ENCODE measurements at regions not wholly inside any gene's neighbourhood (a gene's known extent, or its start where the extent isn't known, plus 50 kb on each side); places are given as distances from the start of the nearest gene placed in this dataset.

GRCh38 chr20:57075603-57076002 is 190.8 kb downstream of the BMP7 start:
- Mint-ChIP-seq H3K9me3 (peaks cover 12 to 21% (median 20%) of the 10 kb centered on the region in 5 donors), H3K27ac (no peak overlapping the region), H3K4me3 (no peak overlapping the region), H3K36me3 (no peaks in the 10 kb centered on the region), H3K4me1 (peaks cover 0 to 10% (median 8%) of the 10 kb centered on the region in 3 donors), H3K27me3 (peaks cover 9 to 17% of the 10 kb centered on the region in 2 donors)
- Histone ChIP-seq H3K36me3 (ENCODE audit: insufficient read depth, low read length) (no peaks in the 10 kb centered on the region), H3K4me1 (ENCODE audit: insufficient read depth, low read length) (no peaks in the 10 kb centered on the region), H3K9me3 (ENCODE audit: low read length) (no peaks in the 10 kb centered on the region), H3K27ac (ENCODE audit: low read depth, low read length) (no peak overlapping the region), H3K27me3 (ENCODE audit: insufficient read depth, low read length, poor library complexity, severe bottlenecking) (peaks cover 3% of the 10 kb centered on the region), H3K4me3 (ENCODE audit: low read length) (no peak overlapping the region)
- POLR2A ChIA-PET, result no interaction called here
- no peak for DNase-seq
- CTCF ChIA-PET, result no interaction called here

- peaks cover 0 to 6% (median 6%) of the 10 kb centered on the region in 3 donors for H3K4me1 Mint-ChIP-seq
- ChIA-PET POLR2A (no interaction called here), CTCF (no interaction called here)
- no peaks in the 10 kb centered on the region for H3K4me1 ChIP-seq (ENCODE audit: insufficient read depth, low read length)
- H3K27me3 Mint-ChIP-seq, result peaks cover 9 to 12% of the 10 kb centered on the region in 2 donors
- no peak overlapping the region for H3K4me3 Mint-ChIP-seq
- no peaks in the 10 kb centered on the region for H3K36me3 ChIP-seq (ENCODE audit: insufficient read depth, low read length)
- H3K9me3 ChIP-seq (ENCODE audit: low read length), result no peaks in the 10 kb centered on the region
- peaks cover 1% of the 10 kb centered on the region for H3K27me3 ChIP-seq (ENCODE audit: insufficient read depth, low read length, poor library complexity, severe bottlenecking)
- H3K27ac ChIP-seq (ENCODE audit: low read depth, low read length), result no peak overlapping the region
- H3K9me3 Mint-ChIP-seq, result peaks cover 12 to 21% (median 20%) of the 10 kb centered on the region in 5 donors
- no peak overlapping the region for H3K4me3 ChIP-seq (ENCODE audit: low read length)
- H3K27ac Mint-ChIP-seq, result no peak overlapping the region
- no peak for DNase-seq
- no peaks in the 10 kb centered on the region for H3K36me3 Mint-ChIP-seq
These were observed 190.2 kb downstream of the BMP7 start for GRCh38 chr20:57076152-57076652.

- H3K4me1 Mint-ChIP-seq, result no peaks in the 10 kb centered on the region
- peaks cover 5 to 9% of the 10 kb centered on the region in 2 donors for H3K27me3 Mint-ChIP-seq
- Histone ChIP-seq H3K9me3 (ENCODE audit: low read length) (no peaks in the 10 kb centered on the region), H3K36me3 (ENCODE audit: insufficient read depth, low read length) (no peaks in the 10 kb centered on the region), H3K27me3 (ENCODE audit: insufficient read depth, low read length, poor library complexity, severe bottlenecking) (no peaks in the 10 kb centered on the region), H3K27ac (ENCODE audit: low read depth, low read length) (no peak overlapping the region), H3K4me3 (ENCODE audit: low read length) (no peak overlapping the region), H3K4me1 (ENCODE audit: insufficient read depth, low read length) (no peaks in the 10 kb centered on the region)
- no peak overlapping the region for H3K27ac Mint-ChIP-seq
- no peak for DNase-seq
- no peaks in the 10 kb centered on the region for H3K36me3 Mint-ChIP-seq
- H3K4me3 Mint-ChIP-seq, result no peak overlapping the region
- ChIA-PET POLR2A (no interaction called here), CTCF (no interaction called here)
- H3K9me3 Mint-ChIP-seq, result peaks cover 12 to 21% (median 20%) of the 10 kb centered on the region in 5 donors
These were observed 189.5 kb downstream of the BMP7 start for GRCh38 chr20:57076951-57077350.

GRCh38 chr20:57078116-57078515 is 188.3 kb downstream of the BMP7 start:
- Histone ChIP-seq H3K4me3 (ENCODE audit: low read length) (no peak overlapping the region), H3K4me1 (ENCODE audit: insufficient read depth, low read length) (no peaks in the 10 kb centered on the region), H3K9me3 (ENCODE audit: low read length) (no peaks in the 10 kb centered on the region), H3K27ac (ENCODE audit: low read depth, low read length) (no peak overlapping the region), H3K27me3 (ENCODE audit: insufficient read depth, low read length, poor library complexity, severe bottlenecking) (no peaks in the 10 kb centered on the region), H3K36me3 (ENCODE audit: insufficient read depth, low read length) (no peaks in the 10 kb centered on the region)
- ChIA-PET CTCF (no interaction called here), POLR2A (no interaction called here)
- Mint-ChIP-seq H3K4me1 (no peaks in the 10 kb centered on the region), H3K9me3 (peaks cover 12 to 24% (median 23%) of the 10 kb centered on the region in 5 donors), H3K27me3 (peaks cover 1 to 2% of the 10 kb centered on the region in 2 donors), H3K27ac (no peak overlapping the region), H3K4me3 (no peak overlapping the region), H3K36me3 (no peaks in the 10 kb centered on the region)
- DNase-seq, result no peak

- H3K36me3 ChIP-seq (ENCODE audit: insufficient read depth, low read length), result no peaks in the 10 kb centered on the region
- CTCF ChIA-PET, result no interaction called here
- H3K4me1 ChIP-seq (ENCODE audit: insufficient read depth, low read length), result no peaks in the 10 kb centered on the region
- Mint-ChIP-seq H3K9me3 (peaks cover 12 to 25% (median 24%) of the 10 kb centered on the region in 5 donors), H3K36me3 (no peaks in the 10 kb centered on the region), H3K27me3 (peaks cover 0 to 2% of the 10 kb centered on the region in 2 donors), H3K4me1 (no peaks in the 10 kb centered on the region), H3K4me3 (no peak overlapping the region), H3K27ac (no peak overlapping the region)
- H3K27ac ChIP-seq (ENCODE audit: low read depth, low read length), result no peak overlapping the region
- H3K9me3 ChIP-seq (ENCODE audit: low read length), result no peaks in the 10 kb centered on the region
- no peaks in the 10 kb centered on the region for H3K27me3 ChIP-seq (ENCODE audit: insufficient read depth, low read length, poor library complexity, severe bottlenecking)
- POLR2A ChIA-PET, result no interaction called here
- no peak overlapping the region for H3K4me3 ChIP-seq (ENCODE audit: low read length)
- no peak for DNase-seq
These were observed 187.1 kb downstream of the BMP7 start for GRCh38 chr20:57079031-57080005.

GRCh38 chr20:57080796-57081195 is 185.6 kb downstream of the BMP7 start:
- H3K4me3 Mint-ChIP-seq, result no peak overlapping the region
- no peaks in the 10 kb centered on the region for H3K4me1 Mint-ChIP-seq
- H3K9me3 Mint-ChIP-seq, result peaks cover 12 to 24% (median 19%) of the 10 kb centered on the region in 5 donors
- H3K27ac Mint-ChIP-seq, result no peak overlapping the region
- Histone ChIP-seq H3K9me3 (ENCODE audit: low read length) (no peaks in the 10 kb centered on the region), H3K36me3 (ENCODE audit: insufficient read depth, low read length) (no peaks in the 10 kb centered on the region), H3K4me1 (ENCODE audit: insufficient read depth, low read length) (no peaks in the 10 kb centered on the region), H3K4me3 (ENCODE audit: low read length) (no peak overlapping the region), H3K27me3 (ENCODE audit: insufficient read depth, low read length, poor library complexity, severe bottlenecking) (no peaks in the 10 kb centered on the region), H3K27ac (ENCODE audit: low read depth, low read length) (no peak overlapping the region)
- no peaks in the 10 kb centered on the region for H3K36me3 Mint-ChIP-seq
- H3K27me3 Mint-ChIP-seq, result peaks cover 0 to 2% of the 10 kb centered on the region in 2 donors
- ChIA-PET POLR2A (no interaction called here), CTCF (no interaction called here)
- DNase-seq, result no peak

- Histone ChIP-seq H3K27ac (ENCODE audit: low read depth, low read length) (no peak overlapping the region), H3K9me3 (ENCODE audit: low read length) (no peaks in the 10 kb centered on the region), H3K36me3 (ENCODE audit: insufficient read depth, low read length) (no peaks in the 10 kb centered on the region), H3K4me1 (ENCODE audit: insufficient read depth, low read length) (no peaks in the 10 kb centered on the region), H3K27me3 (ENCODE audit: insufficient read depth, low read length, poor library complexity, severe bottlenecking) (no peaks in the 10 kb centered on the region), H3K4me3 (ENCODE audit: low read length) (no peak overlapping the region)
- Mint-ChIP-seq H3K27me3 (peaks cover 2 to 4% of the 10 kb centered on the region in 2 donors), H3K9me3 (peaks cover 12 to 21% (median 16%) of the 10 kb centered on the region in 5 donors), H3K4me3 (no peak overlapping the region), H3K4me1 (no peaks in the 10 kb centered on the region), H3K36me3 (no peaks in the 10 kb centered on the region), H3K27ac (no peak overlapping the region)
- CTCF ChIA-PET, result no interaction called here
- DNase-seq, result no peak
- POLR2A ChIA-PET, result no interaction called here
These were observed 184.0 kb downstream of the BMP7 start for GRCh38 chr20:57082357-57082945.

GRCh38 chr20:57083072-57083471 is 183.4 kb downstream of the BMP7 start:
- CTCF ChIA-PET, result no interaction called here

More at GRCh38 chr20:57083072-57083471, 183.4 kb downstream of the BMP7 start:
- no peaks in the 10 kb centered on the region for H3K36me3 ChIP-seq (ENCODE audit: insufficient read depth, low read length)
- POLR2A ChIA-PET, result no interaction called here
- H3K4me1 ChIP-seq (ENCODE audit: insufficient read depth, low read length), result no peaks in the 10 kb centered on the region
- H3K36me3 Mint-ChIP-seq, result no peaks in the 10 kb centered on the region
- H3K27me3 Mint-ChIP-seq, result peaks cover 2 to 9% of the 10 kb centered on the region in 2 donors
- peaks cover 12 to 17% (median 14%) of the 10 kb centered on the region in 5 donors for H3K9me3 Mint-ChIP-seq
- peak overlapping the region in 1 of 8 donors; percentile 2 for H3K27ac Mint-ChIP-seq
- no peak overlapping the region for H3K4me3 Mint-ChIP-seq
- no peak overlapping the region for H3K4me3 ChIP-seq (ENCODE audit: low read length)
- DNase-seq, result no peak
- no peaks in the 10 kb centered on the region for H3K4me1 Mint-ChIP-seq
- no peak overlapping the region for H3K27ac ChIP-seq (ENCODE audit: low read depth, low read length)
- no peaks in the 10 kb centered on the region for H3K9me3 ChIP-seq (ENCODE audit: low read length)
- H3K27me3 ChIP-seq (ENCODE audit: insufficient read depth, low read length, poor library complexity, severe bottlenecking), result no peaks in the 10 kb centered on the region

All from CD8-positive, alpha-beta memory T cell (primary cell).